ENCODE measurements at regions not wholly inside any gene's neighbourhood (a gene's known extent, or its start where the extent isn't known, plus 50 kb on each side); places are given as distances from the start of the nearest gene placed in this dataset.

DNA sequence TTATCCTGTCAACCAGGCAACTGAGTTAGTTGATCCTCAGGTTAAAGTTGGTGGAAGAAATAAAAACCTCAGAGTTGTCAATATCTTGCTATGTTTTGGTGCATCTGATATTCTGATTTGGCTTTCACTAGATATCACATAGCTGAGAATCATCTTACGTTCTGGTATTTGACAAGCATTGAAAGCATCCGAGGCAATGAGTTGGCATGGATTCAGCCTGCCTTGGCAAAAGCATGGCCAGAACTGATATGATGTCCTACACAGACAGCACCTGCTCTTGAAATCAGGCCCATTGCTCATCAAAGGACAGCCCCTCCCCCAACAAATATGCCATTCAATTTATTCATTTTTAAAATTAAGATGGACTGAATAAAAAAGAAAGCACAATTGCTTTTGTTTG is 320.7 kb upstream of the ATP2B1 start:
- no peak for DNase-seq (ENCODE audit: low spot score)

DNA sequence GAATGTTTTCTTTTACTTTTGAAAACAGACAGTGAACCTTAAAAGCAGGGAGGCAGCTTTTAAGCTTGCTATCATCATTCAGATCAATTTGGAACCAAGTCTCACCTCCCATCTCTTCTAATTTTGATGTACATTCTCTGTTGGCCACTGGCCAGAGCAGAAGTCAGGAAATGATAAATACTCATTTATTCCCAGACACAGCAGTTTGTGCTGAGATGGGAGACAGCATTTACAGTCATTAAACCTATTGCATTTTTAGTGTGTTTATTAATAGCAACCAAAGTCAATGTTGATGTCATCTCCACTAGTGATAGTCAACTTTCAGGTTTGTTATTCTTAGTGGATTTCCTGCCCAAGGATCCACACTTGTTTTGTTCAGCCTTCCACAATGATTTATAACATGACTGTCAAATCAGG is 320.0 kb upstream of the ATP2B1 start:
- peak; percentile 8 for DNase-seq (ENCODE audit: low spot score)

DNA sequence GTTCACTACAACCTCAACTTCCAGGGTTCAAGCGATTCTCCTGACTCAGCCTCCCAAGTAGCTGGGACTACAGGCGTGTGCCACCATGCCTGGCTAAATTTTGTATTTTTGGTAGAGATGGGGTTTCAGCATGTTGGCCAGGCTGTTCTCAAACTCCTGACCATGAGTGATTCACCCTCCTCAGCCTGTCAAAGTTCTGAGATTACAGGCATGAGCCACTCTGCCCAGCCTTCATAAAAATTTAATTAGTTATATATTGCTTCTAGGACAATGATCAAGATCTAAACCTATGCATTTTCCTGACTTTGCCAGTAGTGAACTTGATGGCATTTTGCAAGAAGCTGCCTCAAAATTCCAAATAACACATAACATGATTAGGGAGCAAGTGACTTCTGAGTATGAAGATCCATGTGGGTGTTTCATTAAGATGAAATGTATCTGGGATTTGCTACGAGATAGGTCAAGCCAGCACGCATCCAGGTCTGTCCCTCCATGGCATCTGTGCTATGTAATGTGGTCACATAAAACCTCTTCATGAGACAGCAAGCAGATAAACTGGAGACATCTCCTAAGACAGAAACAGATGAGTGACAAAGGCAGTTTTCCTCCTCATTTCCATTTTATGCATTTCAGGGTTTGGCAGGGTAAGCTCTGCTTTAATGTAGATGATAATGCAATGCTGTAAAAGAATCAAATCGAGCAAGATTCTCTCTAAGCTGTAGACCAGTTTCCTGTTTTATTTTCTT is 319.4 kb upstream of the ATP2B1 start:
- no peak for DNase-seq (ENCODE audit: low spot score)

DNA sequence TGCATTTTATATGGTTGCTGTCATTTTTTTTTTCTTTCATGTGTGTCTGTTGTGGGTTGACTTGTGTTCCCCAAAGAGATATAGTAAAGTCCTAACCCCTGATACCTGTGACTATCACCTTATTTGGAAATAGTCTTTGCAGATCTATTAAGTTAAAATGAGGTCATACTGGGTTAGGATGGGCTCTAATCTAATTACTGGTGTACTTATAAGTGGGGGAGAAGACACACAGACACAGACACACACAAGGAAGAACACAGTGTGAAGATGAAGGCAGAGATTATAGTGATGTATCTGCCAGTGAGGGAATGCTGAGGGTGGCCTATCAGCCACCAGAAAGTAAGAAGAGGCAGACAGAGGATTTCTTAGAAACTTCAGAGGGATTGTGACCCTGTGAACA is 318.4 kb upstream of the ATP2B1 start:
- DNase-seq (ENCODE audit: low spot score), result no peak

DNA sequence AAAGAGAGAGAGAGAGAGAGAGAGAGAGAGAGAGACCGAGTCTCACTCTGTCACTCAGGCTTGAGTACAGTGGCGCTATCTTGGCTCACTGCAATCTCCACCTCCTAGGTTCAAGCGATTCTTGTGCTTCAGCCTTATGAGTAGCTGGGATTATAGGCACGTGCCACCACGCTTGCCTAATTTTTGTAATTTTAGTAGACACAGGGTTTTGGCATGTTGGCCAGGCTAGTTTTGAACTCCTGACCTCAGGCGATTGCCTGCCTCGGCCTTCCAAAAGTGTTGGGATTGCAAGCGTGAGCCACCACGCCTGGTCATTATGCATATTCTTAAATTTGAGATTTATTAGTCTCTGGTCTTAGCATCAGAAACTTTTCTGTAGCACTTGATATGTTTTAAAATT is 317.9 kb upstream of the ATP2B1 start:
- no peak for DNase-seq (ENCODE audit: low spot score)

DNA sequence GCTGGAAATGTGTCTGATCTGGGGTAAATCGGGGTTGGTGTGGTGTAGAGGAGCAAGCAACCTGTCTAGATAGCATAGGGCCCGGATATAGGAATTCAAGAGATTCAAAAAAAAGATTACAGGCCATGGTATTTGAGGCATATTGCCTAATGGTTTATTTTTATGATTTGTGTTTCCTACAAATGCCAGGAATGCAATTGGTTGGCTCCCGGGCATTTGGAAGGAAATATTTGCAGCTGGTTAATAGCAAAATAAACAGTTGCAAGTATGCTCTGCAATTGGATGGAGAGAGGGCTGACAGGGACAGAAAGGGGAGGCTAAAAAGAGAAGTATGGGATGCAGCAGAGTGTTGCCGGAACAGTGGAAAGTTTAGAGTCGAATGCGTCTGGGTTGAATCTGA is 315.6 kb upstream of the ATP2B1 start:
- peak; percentile 73 for DNase-seq (ENCODE audit: low spot score)

DNA sequence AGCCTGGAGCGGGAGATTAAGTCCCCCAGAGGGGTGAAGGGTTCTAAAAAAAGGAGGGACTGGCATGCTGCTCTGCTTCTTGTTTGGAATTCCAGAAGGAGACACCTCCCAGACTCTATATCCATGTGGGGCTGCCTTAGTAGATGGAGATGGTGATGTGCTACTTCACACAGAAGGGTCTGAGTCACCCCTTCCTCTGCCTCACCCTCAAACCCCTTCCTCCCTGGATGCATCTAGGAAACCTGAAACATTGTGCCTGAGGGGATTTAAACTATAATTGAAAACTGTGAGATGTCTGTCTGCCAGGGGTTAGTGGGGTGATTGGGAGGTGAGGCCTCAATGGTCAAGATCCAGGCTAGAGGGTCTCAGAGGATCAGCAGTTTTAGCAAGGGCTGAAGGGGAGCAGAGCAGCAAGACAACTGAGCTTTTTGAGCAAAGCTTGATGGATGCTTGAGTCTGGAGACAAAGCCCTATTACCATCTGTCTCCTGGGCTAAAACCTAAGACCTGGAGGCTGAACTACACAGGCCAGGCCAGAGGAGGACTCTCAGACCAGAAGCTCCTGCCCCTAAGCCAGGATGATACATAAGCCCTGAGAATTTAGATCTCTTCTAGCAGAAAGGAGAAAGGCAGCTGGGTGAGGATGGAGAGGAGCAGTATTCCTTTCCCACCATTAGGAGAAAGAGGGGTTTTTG is 314.7 kb upstream of the ATP2B1 start:
- no peak for DNase-seq (ENCODE audit: low spot score)

DNA sequence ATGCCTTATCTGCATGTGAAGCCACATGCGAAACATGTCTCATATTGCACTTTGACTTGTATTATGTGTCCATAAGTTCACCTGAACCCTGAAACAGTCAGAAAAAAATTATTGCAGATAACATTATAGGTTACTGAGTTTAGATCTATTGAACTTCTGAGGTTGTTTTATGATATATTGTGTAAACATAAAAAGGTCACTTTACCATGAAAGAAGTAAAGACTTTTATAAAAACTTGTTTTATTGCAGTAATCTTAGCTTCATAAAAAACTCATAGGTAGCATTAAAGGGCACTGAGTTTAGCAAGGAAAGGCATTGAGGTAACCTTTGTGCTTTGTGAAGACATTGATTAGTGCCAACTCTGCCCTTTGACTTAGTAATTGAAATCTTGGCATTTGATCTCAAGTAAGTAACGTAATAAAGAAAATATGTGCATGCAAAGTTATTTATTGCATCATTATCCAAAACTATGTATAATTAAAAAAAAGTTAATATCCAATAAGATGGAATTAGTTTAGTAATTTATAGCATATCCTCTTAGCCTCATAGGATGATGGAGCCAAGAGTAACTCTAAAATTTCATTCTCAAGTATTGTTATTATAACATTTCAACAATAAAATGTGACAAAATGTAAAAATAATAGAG is 313.3 kb upstream of the ATP2B1 start:
- no peak for DNase-seq (ENCODE audit: low spot score)

DNA sequence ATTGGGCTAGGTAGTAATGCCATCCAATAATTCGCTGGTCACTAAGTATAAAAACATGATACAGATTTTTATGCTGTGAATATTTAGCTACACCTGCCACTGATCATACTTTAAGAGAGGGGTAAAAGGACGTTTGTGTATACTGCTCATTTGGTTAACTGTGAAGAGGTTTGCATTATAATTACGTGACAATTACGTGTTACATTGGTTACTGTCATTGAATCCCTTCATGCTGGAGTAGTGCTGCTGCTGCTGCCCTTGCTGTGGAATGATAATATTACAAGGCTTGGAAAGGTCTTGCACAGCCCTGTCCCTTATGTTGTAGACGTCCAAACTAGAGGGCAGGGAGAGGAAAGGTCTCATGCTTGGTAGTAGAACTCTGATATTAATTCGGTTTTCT is 312.2 kb upstream of the ATP2B1 start:
- no peak for DNase-seq (ENCODE audit: low spot score)

DNA sequence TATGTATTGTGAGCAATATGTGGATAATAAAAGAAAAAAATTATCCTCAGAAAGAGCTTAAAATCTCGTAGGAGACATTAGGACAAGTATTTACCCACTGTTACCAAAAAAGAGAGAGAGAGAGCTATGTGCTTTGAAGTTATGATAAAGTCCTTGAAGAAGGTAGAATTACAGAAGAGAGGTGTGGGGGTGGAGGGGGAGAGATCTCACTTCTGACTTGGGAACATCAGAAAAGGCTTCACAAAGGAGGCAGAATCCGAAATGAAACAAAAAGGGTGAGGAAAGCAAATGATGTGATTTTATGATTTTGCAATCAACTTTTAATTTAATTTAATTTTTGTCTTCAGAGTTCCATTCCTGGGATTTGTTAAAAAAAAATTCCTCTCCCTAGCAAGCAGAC is 311.8 kb upstream of the ATP2B1 start:
- DNase-seq (ENCODE audit: low spot score), result no peak

DNA sequence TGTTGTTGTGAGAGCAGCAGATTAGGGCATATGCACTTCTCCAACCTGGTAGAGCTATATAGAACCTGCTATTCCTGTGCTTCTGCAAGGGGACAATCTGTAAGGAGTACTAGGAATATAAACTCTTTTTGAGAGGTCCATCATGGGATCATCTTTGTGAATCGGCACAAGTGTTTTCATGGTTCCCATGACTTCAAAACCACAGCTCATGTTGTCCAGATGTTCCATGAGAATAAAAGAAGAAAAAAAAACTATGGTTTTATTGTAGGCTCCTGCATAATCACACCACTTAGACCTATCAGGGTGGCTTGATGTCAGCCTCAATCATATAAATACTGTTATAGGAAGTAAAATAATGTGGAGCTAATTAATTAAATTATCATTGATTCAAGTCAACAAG is 311.4 kb upstream of the ATP2B1 start:
- DNase-seq (ENCODE audit: low spot score), result peak; percentile 38

DNA sequence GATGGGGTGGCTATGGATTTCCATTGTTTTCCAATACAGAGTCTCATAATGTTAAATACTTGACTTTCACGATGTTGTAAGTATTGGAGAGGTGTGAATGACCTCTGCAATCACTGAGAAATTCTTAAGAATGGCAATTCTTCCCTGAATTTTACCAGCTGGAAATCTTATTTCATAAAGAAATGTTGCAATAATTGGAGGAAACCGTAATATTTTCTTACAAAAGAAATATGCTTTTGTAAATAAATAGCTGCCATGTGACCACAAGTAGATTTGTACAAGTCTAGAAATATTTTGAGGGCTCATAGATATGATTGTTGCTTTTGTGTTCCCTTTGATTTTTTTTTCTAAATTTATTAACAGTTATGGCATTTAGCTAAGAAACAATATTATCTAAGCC is 308.7 kb upstream of the ATP2B1 start:
- DNase-seq (ENCODE audit: low spot score), result no peak

DNA sequence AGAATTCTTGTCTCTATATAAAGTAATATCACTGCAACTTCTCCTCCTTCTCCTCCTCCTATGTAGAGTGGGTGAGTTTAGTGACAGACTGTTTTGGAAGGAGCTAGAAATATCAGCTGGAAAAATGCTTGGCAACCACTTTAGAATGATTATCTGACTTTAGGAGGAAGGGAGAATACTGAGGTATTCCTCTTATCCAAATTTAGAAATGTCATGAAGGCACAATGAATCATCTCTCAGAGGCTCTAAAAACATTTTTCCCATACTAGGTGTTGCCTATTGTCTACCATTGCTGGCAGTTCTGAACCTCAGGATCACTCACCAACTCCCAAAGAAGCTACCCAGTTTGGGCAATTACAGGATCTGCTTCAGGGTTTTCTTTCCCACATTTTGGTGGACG is 306.6 kb upstream of the ATP2B1 start:
- peak; percentile 28 for DNase-seq (ENCODE audit: low spot score)

DNA sequence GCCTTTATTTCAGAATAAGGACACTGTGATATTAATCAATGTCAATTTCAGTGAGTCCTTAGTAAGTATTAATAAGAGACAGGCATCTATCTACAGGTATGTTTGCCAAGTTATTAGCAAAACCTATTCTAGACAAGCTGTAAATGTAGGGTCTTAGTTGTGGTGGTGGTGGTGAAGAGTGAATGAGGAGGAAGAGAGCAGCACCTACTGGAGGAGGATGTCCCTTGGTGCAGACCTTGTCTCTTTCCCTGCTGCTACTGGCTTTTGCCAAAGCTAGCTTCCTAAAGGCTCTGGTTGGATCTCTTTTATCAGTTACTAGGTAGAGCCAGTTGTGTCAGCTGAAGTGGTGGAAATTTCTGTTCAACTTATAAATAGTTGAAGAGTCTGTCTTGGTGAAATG is 304.8 kb upstream of the ATP2B1 start:
- no peak for DNase-seq (ENCODE audit: low spot score)

DNA sequence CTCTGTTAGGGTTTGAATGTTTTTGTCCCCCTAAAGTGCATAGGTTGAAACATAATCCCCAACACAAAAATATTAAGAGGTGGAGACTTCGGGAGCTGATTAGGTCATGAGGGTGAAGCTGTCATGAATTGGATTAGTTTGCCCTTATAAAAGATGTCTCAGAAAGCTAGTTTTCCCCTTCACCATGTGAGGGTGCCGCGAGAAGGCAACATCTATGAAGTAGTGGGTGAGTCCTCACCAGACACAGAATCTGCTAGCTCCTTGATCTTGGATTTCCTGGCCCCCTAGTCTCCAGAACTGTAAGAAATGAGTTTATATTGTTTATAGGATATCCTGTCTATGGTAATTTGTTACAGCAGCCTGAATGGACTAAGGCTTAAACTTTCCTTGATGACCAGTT is 301.5 kb upstream of the ATP2B1 start:
- DNase-seq (ENCODE audit: low spot score), result no peak

DNA sequence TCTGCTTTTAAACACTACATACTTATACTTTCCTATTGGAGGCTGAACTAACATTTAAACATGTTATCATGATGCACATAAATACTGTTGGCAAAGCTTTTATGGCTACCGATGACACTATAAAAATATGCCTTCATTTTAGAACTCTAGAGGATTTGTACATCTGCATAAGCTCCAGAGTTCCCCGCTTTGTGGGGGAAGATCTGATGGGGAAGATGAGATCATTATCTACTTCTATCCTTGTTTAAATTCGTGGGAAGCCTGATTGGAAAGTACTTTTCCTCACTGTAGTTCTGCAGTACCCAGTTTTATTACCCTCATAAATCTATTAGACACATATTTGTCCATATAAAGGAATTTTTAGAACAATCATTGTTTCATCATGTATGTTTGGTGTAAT is 299.6 kb upstream of the ATP2B1 start:
- no peak for DNase-seq (ENCODE audit: low spot score)

DNA sequence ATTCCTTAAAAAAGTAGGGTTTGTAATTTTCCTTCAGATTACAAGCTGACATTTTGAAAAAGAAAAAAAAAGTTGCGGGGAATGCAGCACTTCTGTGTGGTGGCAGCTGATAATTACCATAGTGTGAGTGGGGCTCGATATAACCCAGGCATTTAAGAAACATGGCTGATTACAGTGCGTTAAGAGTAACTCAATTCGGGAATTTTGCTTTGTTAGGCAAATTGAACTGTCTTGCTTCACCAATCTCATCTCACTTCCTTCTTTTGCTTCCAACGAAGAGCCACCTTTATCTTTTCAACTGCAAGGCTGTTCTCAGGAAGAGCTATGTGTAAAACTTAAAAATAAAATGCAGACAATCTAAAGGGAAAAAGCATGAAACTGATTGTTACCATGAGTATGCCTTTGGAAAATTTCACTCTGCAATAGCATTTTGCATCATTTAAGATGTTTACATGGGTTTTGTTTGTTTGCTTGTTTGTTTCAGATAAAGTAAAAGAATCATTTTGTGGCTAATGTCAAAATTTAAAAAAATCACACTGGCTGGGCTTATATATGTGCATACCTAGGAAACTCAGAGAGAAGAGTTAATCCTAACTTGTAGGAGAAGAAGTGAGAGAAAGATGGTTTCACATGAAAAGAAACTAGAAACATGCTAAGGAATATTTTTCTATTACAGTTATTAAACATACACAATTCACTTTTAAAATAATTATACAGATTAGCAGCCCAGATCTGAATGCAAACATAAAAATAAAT is 295.9 kb upstream of the ATP2B1 start:
- DNase-seq (ENCODE audit: low spot score), result no peak

DNA sequence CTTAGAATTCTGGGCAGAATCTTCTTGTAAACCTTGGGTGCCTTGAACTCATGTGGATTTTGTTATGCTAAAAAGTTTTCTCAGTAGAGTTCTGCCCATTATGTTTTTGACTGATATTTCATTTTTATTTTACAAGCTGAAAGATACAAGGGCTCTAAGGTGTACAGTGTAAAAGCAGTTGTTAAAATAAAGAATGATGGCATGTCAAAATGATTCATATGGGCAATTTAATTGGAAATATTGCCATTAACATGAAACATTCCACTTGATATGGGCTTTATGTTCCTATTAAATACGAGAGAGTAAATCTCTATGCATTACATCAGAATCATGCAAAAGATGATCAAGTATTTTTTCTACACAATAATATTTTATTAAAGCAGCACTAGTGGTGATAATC is 295.1 kb upstream of the ATP2B1 start:
- no peak for DNase-seq (ENCODE audit: low spot score)

DNA sequence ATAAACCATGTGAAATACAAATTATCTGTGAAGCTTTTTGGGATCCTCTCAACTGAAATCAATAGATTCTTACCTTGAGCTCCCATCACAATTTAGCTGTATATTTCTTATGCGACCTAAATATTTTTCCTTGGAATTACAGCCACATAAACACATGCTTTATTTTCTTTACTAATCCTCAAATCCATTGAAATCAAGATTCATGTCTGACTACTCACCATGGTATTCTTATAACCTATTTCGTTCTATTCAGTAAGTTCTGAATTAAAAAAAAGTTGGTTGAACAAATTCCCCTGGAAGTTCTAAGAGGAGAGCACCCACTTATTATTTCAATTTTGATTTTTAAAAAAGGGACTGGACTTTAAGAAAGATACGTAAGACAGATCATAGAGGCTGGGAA is 292.1 kb upstream of the ATP2B1 start:
- no peak for DNase-seq (ENCODE audit: low spot score)

DNA sequence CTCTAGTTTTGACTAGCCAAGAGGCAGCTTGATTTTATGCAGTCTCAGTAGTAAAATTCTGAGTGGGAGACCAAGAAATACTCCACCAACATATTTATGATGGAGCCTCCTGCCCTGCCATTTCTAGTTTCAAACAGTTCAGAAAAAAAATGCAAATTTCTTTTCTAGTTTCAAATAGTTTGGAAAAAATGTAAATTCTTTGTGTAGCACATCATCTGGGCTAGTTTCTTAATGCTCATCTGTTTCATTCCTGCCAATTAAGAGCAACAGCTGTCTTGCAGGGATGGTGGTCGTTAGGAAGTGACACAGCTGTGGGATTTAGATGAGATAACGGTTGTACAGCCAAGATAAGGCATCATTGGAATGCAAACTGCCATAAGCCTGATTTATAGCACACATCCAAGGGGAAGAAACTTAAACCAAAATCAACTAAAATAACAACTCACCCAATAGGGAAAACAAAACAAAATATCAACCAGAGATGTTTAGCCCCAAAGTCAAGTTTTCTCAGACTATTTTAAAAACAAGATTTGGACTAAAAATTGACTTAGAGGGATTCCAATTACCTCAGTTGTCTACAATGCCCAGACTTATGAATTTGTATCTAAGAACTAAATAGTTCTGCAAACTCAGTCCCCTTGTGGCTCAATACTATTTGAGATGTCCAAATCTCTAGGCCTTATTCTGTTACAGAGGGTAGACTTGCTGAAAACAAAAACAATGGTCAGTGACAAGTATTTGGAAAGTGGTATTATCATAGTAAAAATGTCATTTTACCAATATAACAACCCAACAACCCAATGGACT is 291.3 kb upstream of the ATP2B1 start:
- peak; percentile 46 for DNase-seq (ENCODE audit: low spot score)

DNA sequence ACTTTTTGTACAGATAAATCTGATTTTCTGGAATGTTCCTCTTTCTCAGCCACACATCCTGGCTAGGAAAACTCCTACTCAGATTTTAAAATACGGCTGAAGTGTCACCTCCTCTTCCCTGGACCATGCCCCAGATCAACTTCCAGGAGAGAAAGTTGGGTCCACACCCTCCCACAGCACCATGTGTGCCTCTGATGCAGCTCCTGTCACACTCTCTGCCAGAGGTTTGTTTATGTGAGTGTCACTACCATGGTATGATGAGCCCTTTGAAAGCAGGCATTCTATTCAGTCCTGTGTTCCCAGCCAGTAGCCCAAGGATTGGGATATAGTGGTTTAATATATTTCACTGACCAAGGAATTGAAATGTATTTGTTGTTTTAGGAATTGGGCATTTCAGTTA is 287.2 kb upstream of the ATP2B1 start:
- DNase-seq (ENCODE audit: low spot score), result no peak

DNA sequence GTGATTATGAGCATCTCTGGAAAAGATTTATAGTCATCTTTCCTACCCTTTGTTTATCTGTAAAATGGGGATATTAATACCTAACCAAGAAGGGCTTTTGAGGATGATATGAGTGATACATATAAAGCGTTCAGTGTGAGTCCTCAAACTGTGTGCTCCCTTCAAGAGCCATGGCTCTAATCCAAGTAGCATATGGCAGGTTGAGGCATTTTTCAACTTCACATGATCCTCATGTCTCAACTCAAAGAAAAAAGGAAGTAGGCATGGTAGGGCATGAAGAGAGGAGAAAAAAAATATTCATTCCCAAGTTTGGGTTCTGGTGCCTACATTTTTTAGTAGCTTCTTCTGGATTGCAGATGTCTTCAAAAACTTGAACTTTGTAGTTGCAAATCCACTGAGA is 286.3 kb upstream of the ATP2B1 start:
- DNase-seq (ENCODE audit: low spot score), result no peak
